GM23248 (cell line): ENCODE measurements at regions not wholly inside any gene's neighbourhood (a gene's known extent, or its start where the extent isn't known, plus 50 kb on each side); places are given as distances from the start of the nearest gene placed in this dataset.

Experiments used
- DNase-seq: peaks from one replicate; pipeline ENCODE4 v3.0.0-alpha.2; 2015
- H2AFZ ChIP-seq: fragments of 200-600 bp; sonication (generic); 2 replicates; pipeline ENCODE4 v1.6.1; 2016; ENCODE audit warnings: antibody characterized with exemption
- H3F3A ChIP-seq: fragments of 200-600 bp; sonication (generic); 2 replicates; pipeline ENCODE4 v1.6.1; 2016; ENCODE audit warnings: mild to moderate bottlenecking, antibody characterized with exemption, mixed run types; ENCODE audit not compliant: insufficient read depth
- H3K27ac ChIP-seq: fragments of 200-600 bp; sonication (generic); 2 replicates; pipeline ENCODE4 v1.5.1; 2016; ENCODE audit warnings: mild to moderate bottlenecking
- H3K27me3 ChIP-seq: fragments of 200-600 bp; sonication (generic); replicated peaks from 2 replicates; pipeline ENCODE4 v1.6.1; 2016; ENCODE audit warnings: mild to moderate bottlenecking; ENCODE audit not compliant: insufficient read depth
- H3K36me3 ChIP-seq: fragments of 200-600 bp; sonication (generic); 2 replicates; pipeline ENCODE4 v1.6.1; 2016; ENCODE audit warnings: low read depth, mild to moderate bottlenecking
- H3K4me1 ChIP-seq: fragments of 200-600 bp; sonication (generic); 2 replicates; pipeline ENCODE4 v1.6.1; 2016; ENCODE audit warnings: mild to moderate bottlenecking; ENCODE audit not compliant: insufficient read depth
- H3K4me2 ChIP-seq: fragments of 200-600 bp; sonication (generic); one replicate; pipeline ENCODE4 v1.6.1; 2016; ENCODE audit warnings: mild to moderate bottlenecking; ENCODE audit not compliant: unreplicated experiment
- H3K4me3 ChIP-seq: fragments of 200-600 bp; sonication (generic); 2 replicates; pipeline ENCODE4 v1.5.1; 2016; ENCODE audit warnings: mild to moderate bottlenecking
- H3K79me2 ChIP-seq: fragments of 200-600 bp; sonication (generic); 2 replicates; pipeline ENCODE4 v1.6.1; 2016; ENCODE audit warnings: mild to moderate bottlenecking; ENCODE audit not compliant: insufficient read depth
- H3K9ac ChIP-seq: fragments of 200-600 bp; sonication (generic); 2 replicates; pipeline ENCODE4 v1.6.1; 2016; ENCODE audit warnings: mild to moderate bottlenecking
- H3K9me2 ChIP-seq: fragments of 200-600 bp; sonication (generic); 2 replicates; pipeline ENCODE4 v1.6.1; 2016; ENCODE audit warnings: mixed run types, mild to moderate bottlenecking, moderate library complexity; ENCODE audit not compliant: insufficient read depth
- H3K9me3 ChIP-seq: fragments of 200-600 bp; sonication (generic); one replicate; pipeline ENCODE4 v1.6.1; 2017; ENCODE audit warnings: low read depth
- H4K20me1 ChIP-seq: fragments of 200-600 bp; sonication (generic); 2 replicates; pipeline ENCODE4 v1.6.0; 2016; ENCODE audit not compliant: insufficient read depth
- EZH2 ChIP-seq: fragments of 200-600 bp; sonication (generic); IDR thresholded peaks from 2 replicates; pipeline ENCODE4 v1.6.1; 2018; ENCODE audit warnings: antibody characterized with exemption, mild to moderate bottlenecking; ENCODE audit not compliant: insufficient read depth, poor library complexity, severe bottlenecking
- EZH2phosphoT487 ChIP-seq: fragments of 200-600 bp; sonication (generic); IDR thresholded peaks from 2 replicates; pipeline ENCODE4 v1.6.1; 2018; ENCODE audit warnings: antibody characterized with exemption, moderate library complexity, mild to moderate bottlenecking, low read depth; ENCODE audit not compliant: insufficient read depth
- WGBS, 2 experiments: methylation state at CpG; one replicate each; pipeline ENCODE4 v1.1.6; 2015 to 2017; ENCODE audit warnings: low lambda C conversion rate in 2 of 2, low coverage in 1 of 2; ENCODE audit errors: missing lambda C conversion rate in 2 of 2; 5-methylcytosine and 5-hydroxymethylcytosine counted together
- in situ Hi-C: fragments of 300-500 bp; cut with MboI; formaldehyde crosslinking; loops from 2 replicates; pipeline ENCODE4 v1.15.0; 2020

DNA sequence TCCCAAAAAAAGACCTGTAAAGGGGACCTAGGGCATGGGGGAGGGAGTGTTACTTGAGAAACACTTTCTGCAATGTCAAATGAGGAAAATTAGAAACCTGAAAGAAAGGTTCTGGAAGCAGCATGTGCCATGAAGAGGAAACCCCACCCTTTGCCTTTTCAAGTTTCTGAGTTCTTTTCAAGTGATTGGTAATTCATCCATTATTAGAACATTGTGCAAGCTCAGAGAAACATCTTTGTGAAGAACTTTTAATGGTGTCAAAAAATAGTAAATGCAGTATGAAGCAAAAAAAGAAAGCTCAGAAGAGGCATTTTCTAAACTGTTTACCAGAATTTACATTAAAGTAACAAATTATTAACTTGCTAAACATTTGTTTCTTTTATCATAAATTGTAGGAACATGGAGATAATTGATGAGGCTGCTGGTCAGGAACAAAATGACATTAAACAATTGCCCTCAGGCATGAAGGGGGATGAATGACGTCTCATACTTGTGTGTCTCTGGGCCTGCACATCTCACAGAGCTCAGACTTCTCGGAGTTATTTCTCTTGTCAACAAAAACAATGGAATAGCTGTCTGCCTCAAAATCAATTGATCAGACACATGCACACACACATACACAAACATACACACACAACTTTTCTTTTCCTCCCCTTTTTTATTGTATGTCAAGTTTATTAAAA lies 1946.0 kb upstream of the CDH6 start:
- 0% methylated on average over 2 of the region's 2 CpGs for whole genome bisulfite sequencing, 2 experiments
- in situ Hi-C loops = no loop called here

DNA sequence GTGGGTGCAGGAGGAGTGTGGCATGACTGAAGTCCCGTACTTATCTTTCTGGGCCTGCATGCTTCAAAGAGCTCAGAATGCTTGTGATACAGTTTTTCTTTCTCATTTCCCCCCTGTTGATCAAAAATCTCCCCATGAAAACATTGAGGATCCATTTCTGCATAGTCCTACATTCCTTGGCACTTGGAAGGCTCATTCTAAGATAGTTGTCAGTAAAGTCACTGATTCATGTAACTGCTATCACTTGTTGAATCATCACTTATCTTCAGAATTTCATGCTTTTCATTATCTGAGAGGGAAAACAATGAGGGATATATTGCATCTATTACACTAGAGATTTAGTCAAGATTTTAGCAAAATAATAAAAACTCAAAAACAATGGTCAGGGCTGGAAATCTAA lies 1953.1 kb upstream of the CDH6 start:
- no peak overlapping the region for H3K9ac ChIP-seq
- H3K9me3 ChIP-seq = peaks cover 4% of the 10 kb centered on the region
- TF ChIP-seq EZH2phosphoT487 (no peak), EZH2 (no peak)
- no peaks in the 10 kb centered on the region for H3K27me3 ChIP-seq
- no peak overlapping the region for H3K4me3 ChIP-seq
- no peaks in the 10 kb centered on the region for H4K20me1 ChIP-seq
- no peaks in the 10 kb centered on the region for H3K4me1 ChIP-seq
- H2AFZ ChIP-seq = no peak overlapping the region
- no peaks in the 10 kb centered on the region for H3K36me3 ChIP-seq
- no peak overlapping the region for H3K4me2 ChIP-seq
- DNase-seq = no peak
- H3K9me2 ChIP-seq = no peaks in the 10 kb centered on the region
- WGBS, 2 experiments = 35 to 40% methylated on average over 1 of the region's 1 CpG
- H3F3A ChIP-seq = no peaks in the 10 kb centered on the region
- H3K27ac ChIP-seq = no peak overlapping the region
- in situ Hi-C loops = no loop called here
- H3K79me2 ChIP-seq = no peaks in the 10 kb centered on the region

More for the DNA sequence above, 1946.0 kb upstream of the CDH6 start:
- Histone ChIP-seq H3K27me3 (no peaks in the 10 kb centered on the region), H3F3A (no peaks in the 10 kb centered on the region), H3K36me3 (no peaks in the 10 kb centered on the region), H3K4me3 (no peak overlapping the region), H3K79me2 (no peaks in the 10 kb centered on the region), H3K9me2 (no peaks in the 10 kb centered on the region), H3K9ac (no peak overlapping the region), H2AFZ (no peak overlapping the region), H3K9me3 (peaks cover 4% of the 10 kb centered on the region), H3K27ac (no peak overlapping the region), H3K4me2 (no peak overlapping the region), H4K20me1 (no peaks in the 10 kb centered on the region), H3K4me1 (no peaks in the 10 kb centered on the region)
- no peak for DNase-seq
- TF ChIP-seq EZH2phosphoT487 = no peak
- TF ChIP-seq EZH2 = no peak

DNA sequence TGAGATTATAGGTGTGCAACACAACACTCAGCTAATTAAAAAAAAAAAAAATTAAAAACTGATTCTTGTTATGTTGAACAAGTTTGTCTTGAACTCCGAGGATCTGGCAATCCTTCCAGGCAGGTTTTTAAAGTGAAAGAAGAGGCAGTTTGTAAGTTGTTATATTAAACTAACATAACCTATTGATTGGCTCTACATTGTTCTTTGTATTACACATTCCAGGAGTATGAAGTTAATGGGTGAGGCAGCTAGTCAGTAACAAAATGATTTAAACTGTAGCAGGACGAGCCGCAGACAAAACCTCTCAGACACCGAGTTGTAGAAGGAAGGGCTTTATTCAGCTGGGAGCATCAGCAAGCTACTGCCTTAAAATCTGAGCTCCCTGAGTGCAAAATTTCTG lies 1953.9 kb upstream of the CDH6 start:
- Histone ChIP-seq H2AFZ (no peak overlapping the region), H3K9ac (no peak overlapping the region), H3K9me2 (no peaks in the 10 kb centered on the region), H3K9me3 (no peaks in the 10 kb centered on the region), H4K20me1 (no peaks in the 10 kb centered on the region), H3K4me3 (no peak overlapping the region), H3K4me1 (no peaks in the 10 kb centered on the region), H3F3A (no peaks in the 10 kb centered on the region), H3K27ac (no peak overlapping the region), H3K27me3 (no peaks in the 10 kb centered on the region), H3K79me2 (no peaks in the 10 kb centered on the region), H3K36me3 (no peaks in the 10 kb centered on the region), H3K4me2 (no peak overlapping the region)
- TF ChIP-seq EZH2phosphoT487 (no peak), EZH2 (no peak)
- in situ Hi-C loops = no loop called here
- WGBS, 2 experiments = 32 to 41% methylated on average over 4 of the region's 4 CpGs
- no peak for DNase-seq

DNA sequence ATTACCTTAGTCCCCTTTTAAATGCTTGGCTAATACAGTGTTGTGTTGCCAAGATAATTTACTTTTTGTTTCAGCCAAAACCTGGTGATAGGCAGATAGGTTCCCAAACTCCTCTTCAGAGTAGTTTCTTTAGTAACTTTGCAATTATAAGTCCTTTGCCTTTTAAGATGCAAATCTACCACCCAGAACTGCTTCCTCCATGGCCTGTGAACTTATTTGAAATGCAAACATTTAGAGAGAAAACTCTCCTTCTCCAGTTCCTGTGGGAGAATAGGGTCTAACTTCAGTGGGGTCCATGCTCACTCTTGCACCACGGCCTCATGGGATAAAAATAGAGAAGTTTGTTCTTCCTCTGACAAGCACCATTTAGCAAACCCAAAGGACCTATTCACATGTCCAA lies 1955.4 kb upstream of the CDH6 start:
- no peak for TF ChIP-seq EZH2
- no peak for TF ChIP-seq EZH2phosphoT487
- in situ Hi-C loops = no loop called here
- DNase-seq = no peak
- no peaks in the 10 kb centered on the region for H3K36me3 ChIP-seq
- no peak overlapping the region for H2AFZ ChIP-seq
- H3K27me3 ChIP-seq = no peaks in the 10 kb centered on the region
- H3K27ac ChIP-seq = no peak overlapping the region
- no peak overlapping the region for H3K4me2 ChIP-seq
- no peaks in the 10 kb centered on the region for H3F3A ChIP-seq
- no peaks in the 10 kb centered on the region for H3K9me2 ChIP-seq
- 7 to 14% methylated on average over 1 of the region's 1 CpG for WGBS, 2 experiments
- H4K20me1 ChIP-seq = no peaks in the 10 kb centered on the region
- H3K4me1 ChIP-seq = no peaks in the 10 kb centered on the region
- H3K9me3 ChIP-seq = peaks cover 3% of the 10 kb centered on the region
- no peak overlapping the region for H3K9ac ChIP-seq
- H3K4me3 ChIP-seq = no peak overlapping the region
- no peaks in the 10 kb centered on the region for H3K79me2 ChIP-seq

DNA sequence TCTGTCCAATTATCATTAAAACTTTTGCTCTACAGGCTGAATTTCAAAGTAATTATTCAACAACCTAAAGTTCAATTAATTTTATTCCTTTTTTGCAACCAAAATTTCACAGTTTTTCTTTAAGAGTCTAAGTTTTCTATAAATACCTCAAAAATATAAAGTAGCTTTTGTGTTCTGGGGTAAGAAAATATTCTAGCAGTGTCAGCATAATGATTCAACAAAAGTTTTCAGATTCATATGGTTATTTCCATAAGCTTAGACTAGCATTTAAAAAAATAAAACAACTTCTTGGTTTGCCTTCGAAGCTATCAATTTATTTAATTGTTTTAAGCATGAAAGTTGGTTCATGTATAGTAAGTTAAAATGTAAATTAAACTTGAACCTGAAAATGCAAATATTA lies 1962.3 kb upstream of the CDH6 start:
- H3K4me3 ChIP-seq = no peak overlapping the region
- H3K27ac ChIP-seq = no peak overlapping the region
- no peaks in the 10 kb centered on the region for H3K36me3 ChIP-seq
- TF ChIP-seq EZH2phosphoT487 = no peak
- TF ChIP-seq EZH2 = no peak
- H3K27me3 ChIP-seq = no peaks in the 10 kb centered on the region
- in situ Hi-C loops = no loop called here
- no peak overlapping the region for H2AFZ ChIP-seq
- H3K4me2 ChIP-seq = no peak overlapping the region
- no peak for DNase-seq
- no peaks in the 10 kb centered on the region for H4K20me1 ChIP-seq
- H3F3A ChIP-seq = no peaks in the 10 kb centered on the region
- H3K4me1 ChIP-seq = no peaks in the 10 kb centered on the region
- WGBS, 2 experiments = 3% methylated on average over 1 of the region's 1 CpG
- H3K9me2 ChIP-seq = no peaks in the 10 kb centered on the region
- H3K9me3 ChIP-seq = peaks cover 3% of the 10 kb centered on the region
- H3K79me2 ChIP-seq = no peaks in the 10 kb centered on the region
- no peak overlapping the region for H3K9ac ChIP-seq
